OCI-LY7 (cell line): ENCODE measurements at regions not wholly inside any gene's neighbourhood (a gene's known extent, or its start where the extent isn't known, plus 50 kb on each side); places are given as distances from the start of the nearest gene placed in this dataset.

Experiments used
- EZH2phosphoT487 ChIP-seq: fragments of 200-600 bp; sonication (generic); IDR thresholded peaks from 2 replicates; pipeline ENCODE4 v1.6.1; 2018; ENCODE audit warnings: low read depth, borderline replicate concordance, mild to moderate bottlenecking, mixed run types, antibody characterized with exemption, low read length, moderate library complexity, mixed read lengths
- TF ChIP-seq, protein P1 (sequence below): fragments of 200-600 bp; sonication (generic); conservative IDR thresholded peaks from 2 replicates; pipeline ENCODE4 v1.5.1; 2014; ENCODE audit warnings: mild to moderate bottlenecking, antibody characterized with exemption, low read length, moderate library complexity, mixed read lengths

DNA sequence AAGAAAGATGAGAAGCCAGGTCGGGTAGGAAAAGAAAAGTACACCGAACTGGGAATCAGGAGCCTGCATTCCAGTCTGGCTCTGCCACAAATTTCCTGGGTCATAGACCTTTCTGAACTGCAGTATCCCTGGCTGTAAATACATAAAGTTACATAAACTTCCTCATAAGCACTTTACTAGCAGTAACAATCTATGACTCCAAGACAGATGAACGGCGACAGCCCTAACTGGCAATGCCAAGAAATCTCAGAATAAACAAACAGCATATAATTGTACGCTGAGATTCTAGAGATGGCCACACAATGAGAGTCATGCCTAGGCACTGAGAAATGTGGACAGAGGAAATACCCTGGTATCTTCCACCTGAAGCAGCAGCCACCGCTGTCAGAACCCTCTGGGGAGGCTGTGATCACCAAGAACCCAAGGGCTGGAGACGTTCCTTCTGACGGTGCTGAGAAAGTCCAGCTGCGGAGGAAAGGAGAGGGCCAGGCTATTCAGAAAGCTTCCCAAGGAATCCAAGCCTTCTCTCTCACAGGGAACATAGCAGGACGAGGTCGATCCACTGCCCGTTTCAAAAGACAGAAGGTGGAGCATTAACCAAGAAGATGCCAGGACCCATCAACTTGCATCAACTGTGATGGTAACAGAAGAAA is 89.3 kb upstream of the SLC66A3 start:
- TF ChIP-seq, protein P1, sequence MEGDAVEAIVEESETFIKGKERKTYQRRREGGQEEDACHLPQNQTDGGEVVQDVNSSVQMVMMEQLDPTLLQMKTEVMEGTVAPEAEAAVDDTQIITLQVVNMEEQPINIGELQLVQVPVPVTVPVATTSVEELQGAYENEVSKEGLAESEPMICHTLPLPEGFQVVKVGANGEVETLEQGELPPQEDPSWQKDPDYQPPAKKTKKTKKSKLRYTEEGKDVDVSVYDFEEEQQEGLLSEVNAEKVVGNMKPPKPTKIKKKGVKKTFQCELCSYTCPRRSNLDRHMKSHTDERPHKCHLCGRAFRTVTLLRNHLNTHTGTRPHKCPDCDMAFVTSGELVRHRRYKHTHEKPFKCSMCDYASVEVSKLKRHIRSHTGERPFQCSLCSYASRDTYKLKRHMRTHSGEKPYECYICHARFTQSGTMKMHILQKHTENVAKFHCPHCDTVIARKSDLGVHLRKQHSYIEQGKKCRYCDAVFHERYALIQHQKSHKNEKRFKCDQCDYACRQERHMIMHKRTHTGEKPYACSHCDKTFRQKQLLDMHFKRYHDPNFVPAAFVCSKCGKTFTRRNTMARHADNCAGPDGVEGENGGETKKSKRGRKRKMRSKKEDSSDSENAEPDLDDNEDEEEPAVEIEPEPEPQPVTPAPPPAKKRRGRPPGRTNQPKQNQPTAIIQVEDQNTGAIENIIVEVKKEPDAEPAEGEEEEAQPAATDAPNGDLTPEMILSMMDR = no peak
- TF ChIP-seq EZH2phosphoT487 = no peak
